K562 (cell line): ENCODE measurements at regions not wholly inside any gene's neighbourhood (a gene's known extent, or its start where the extent isn't known, plus 50 kb on each side); places are given as distances from the start of the nearest gene placed in this dataset.
"Not testable (repeated sequence)": the region's sequence is repeated elsewhere in the genome, so short reads cannot be mapped to it uniquely, and the experiment has no call there.

ENCODE experiments used
- ATAC-seq: fragments of 200-7000 bp; cut with Tn5 transposase; 3 replicates; pipeline ENCODE4 v1.9.1; 2020; ENCODE audit warnings: moderate library complexity
- BruUV-seq: library from RNA; stranded (reverse); fragments of 400-500 nt; replicated peaks from 2 replicates; lab custom pipeline; 2021; lab: Mats Ljungman, UMichigan
- CTCF ChIA-PET: fragments of 300-600 bp; formaldehyde crosslinking; extraction: SDS; loops from one replicate; lab custom pipeline; 2021; ENCODE audit warnings: low intra/inter-chr PET ratio; lab: Yijun Ruan, JAX
- POLR2A ChIA-PET: fragments of 300-600, 350-650 bp; sonication (Branson Sonifier 250); formaldehyde crosslinking; extraction: SDS; loops from one replicate; lab custom pipeline; 2021; ENCODE audit warnings: antibody characterized with exemption, inconsistent platforms; lab: Yijun Ruan, JAX
- DNase-seq, 4 experiments: peaks; one replicate each; pipeline versions ENCODE4 v3.0.0 to v3.0.0-alpha.2; 2011 to 2018; ENCODE audit warnings: low spot score in 3 of 4, mixed read lengths in 3 of 4; ENCODE audit errors: extremely low read depth in 1 of 4
- FAIRE-seq: peaks from 2 replicates; lab custom pipeline; 2011; peaks lifted over from hg19 to GRCh38; lab: Jason Lieb, UNC
- H2AFZ ChIP-seq: 2 replicates; pipeline ENCODE4 v1.6.0; 2011; ENCODE audit warnings: low read depth, low read length, control low read depth, inconsistent platforms
- H3K27ac ChIP-seq: fragments of 200-600 bp; 3 replicates; pipeline ENCODE4 v1.8.0; 2011; ENCODE audit warnings: low read depth, mild to moderate bottlenecking, control low read depth, inconsistent platforms, low read length, moderate library complexity, mixed read lengths; ENCODE audit errors: extremely low read depth
- H3K27me3 ChIP-seq, 2 experiments: fragments of 300-600 bp in 1 of 2; 2 replicates in 1 of 2; 3 replicates in 1 of 2; pipeline versions ENCODE4 v1.6.0 to v1.8.0; 2011; ENCODE audit warnings: inconsistent platforms in 2 of 2, low read length in 2 of 2, mild to moderate bottlenecking in 1 of 2, mixed read lengths in 1 of 2, moderate library complexity in 1 of 2; ENCODE audit not compliant: control insufficient read depth in 2 of 2, insufficient read depth in 2 of 2
- H3K36me3 ChIP-seq: fragments of 300-600 bp; 3 replicates; pipeline ENCODE4 v1.8.0; 2011; ENCODE audit warnings: mild to moderate bottlenecking, low read length, inconsistent platforms; ENCODE audit not compliant: control insufficient read depth, insufficient read depth
- H3K4me1 ChIP-seq, 2 experiments: fragments of 200-600 bp in 1 of 2; replicated peaks in 1 of 2; 2 replicates in 1 of 2; 3 replicates in 1 of 2; pipeline versions ENCODE4 v1.5.1 to v1.8.0; 2011; ENCODE audit warnings: inconsistent platforms in 2 of 2, low read length in 2 of 2, mild to moderate bottlenecking in 1 of 2, mixed read lengths in 1 of 2, moderate library complexity in 1 of 2; ENCODE audit not compliant: control insufficient read depth in 2 of 2, insufficient read depth in 2 of 2
- H3K4me2 ChIP-seq: 2 replicates; pipeline ENCODE4 v1.6.1; 2011; ENCODE audit warnings: low read length, control low read depth, inconsistent platforms, mixed read lengths; ENCODE audit not compliant: insufficient read depth
- H3K4me3 ChIP-seq: fragments of 200-600 bp; sonication (generic), shearing (Covaris generic); 2 replicates; pipeline ENCODE4 v1.5.1; 2016; ENCODE audit warnings: control low read depth, inconsistent platforms
- H3K79me2 ChIP-seq: fragments of 200-600 bp; 3 replicates; pipeline ENCODE4 v1.8.0; 2011; ENCODE audit warnings: low read length, inconsistent platforms; ENCODE audit not compliant: control insufficient read depth, insufficient read depth
- H3K9ac ChIP-seq, 2 experiments: 2 replicates each; pipeline versions ENCODE4 v1.6.0 to v1.6.1; 2011; ENCODE audit warnings: low read depth in 2 of 2, low read length in 2 of 2, control low read depth in 1 of 2, inconsistent platforms in 1 of 2, mild to moderate bottlenecking in 1 of 2, mixed read lengths in 1 of 2; ENCODE audit not compliant: insufficient read depth in 1 of 2
- H3K9me1 ChIP-seq: one replicate; pipeline ENCODE4 v1.6.0; 2011; ENCODE audit warnings: inconsistent platforms, mild to moderate bottlenecking, low read length, moderate library complexity; ENCODE audit not compliant: control insufficient read depth, insufficient read depth
- H3K9me3 ChIP-seq: replicated peaks from 2 replicates; pipeline ENCODE4 v1.5.1; 2011; ENCODE audit warnings: low read depth, low read length, inconsistent platforms; ENCODE audit not compliant: control insufficient read depth, insufficient read depth
- H4K20me1 ChIP-seq: replicated peaks from 2 replicates; pipeline ENCODE4 v1.6.1; 2011; ENCODE audit warnings: low read length, inconsistent platforms, mixed read lengths; ENCODE audit not compliant: control insufficient read depth, insufficient read depth
- ASH1L ChIP-seq: fragments of 450-650 bp; IDR thresholded peaks from 2 replicates; pipeline ENCODE4 v1.6.1; 2018; ENCODE audit warnings: borderline replicate concordance, mild to moderate bottlenecking, low read depth; ENCODE audit not compliant: partially characterized antibody
- BHLHE40 ChIP-seq: IDR thresholded peaks from 2 replicates; pipeline ENCODE4 v1.6.1; 2011; ENCODE audit warnings: low read length, improper control_type of control experiment
- KLF1 ChIP-seq: fragments of 450-650 bp; IDR thresholded peaks from 2 replicates; pipeline ENCODE4 v1.6.1; 2016; ENCODE audit warnings: missing genetic modification characterization, missing compliant biosample characterization
- WGBS: fragments of 100-300 bp; shearing (Covaris generic); methylation state at CpG from one replicate; pipeline ENCODE4 v1.1.6; 2016; ENCODE audit warnings: low coverage, mixed read lengths; ENCODE audit not compliant: insufficient coverage; ENCODE audit errors: missing lambda C conversion rate; 5-methylcytosine and 5-hydroxymethylcytosine counted together
- in situ Hi-C: fragments of 300-500 bp; cut with MboI; formaldehyde crosslinking; loops from 4 replicates; pipeline ENCODE4 v1.15.0; 2018; ENCODE audit warnings: inconsistent platforms, mixed read lengths
- intact Hi-C: fragments of 100-400 bp; cut with micrococcal nuclease; formaldehyde crosslinking; loops from 2 replicates; pipeline ENCODE4 v1.14.2; 2022
- TF ChIP-seq, protein P1 (sequence below): sonication (generic); formaldehyde crosslinking; IDR thresholded peaks from 2 replicates; pipeline ENCODE4 v1.8.0; 2022; ENCODE audit warnings: mild to moderate bottlenecking, missing genetic modification reagents, borderline replicate concordance
- TF ChIP-seq, protein P2 (sequence below): fragments of 250-450 bp; sonication (Bioruptor Pico); IDR thresholded peaks from 2 replicates; pipeline ENCODE4 v1.4.0; 2020

DNA sequence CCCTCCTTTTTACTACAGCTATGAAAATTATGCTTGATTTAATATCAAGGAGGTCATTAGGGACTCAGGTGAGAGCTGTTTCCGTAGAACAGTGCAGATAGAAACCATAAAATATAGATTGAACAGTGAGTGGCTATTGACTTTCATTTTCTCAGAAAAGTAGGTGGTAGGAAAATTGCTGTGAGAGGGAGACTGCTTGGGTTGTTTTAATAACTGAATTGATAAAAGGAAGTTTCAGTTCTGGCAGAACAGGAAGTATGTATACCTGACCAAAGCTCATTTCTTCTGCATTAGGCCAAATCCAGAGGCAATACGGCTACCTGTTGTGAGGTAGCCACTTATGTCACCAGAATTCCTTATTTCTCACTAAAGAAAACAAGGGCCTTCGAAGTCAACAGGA is 761.7 kb upstream of the ARRDC3 start (continued):
- TF ChIP-seq, protein P1, sequence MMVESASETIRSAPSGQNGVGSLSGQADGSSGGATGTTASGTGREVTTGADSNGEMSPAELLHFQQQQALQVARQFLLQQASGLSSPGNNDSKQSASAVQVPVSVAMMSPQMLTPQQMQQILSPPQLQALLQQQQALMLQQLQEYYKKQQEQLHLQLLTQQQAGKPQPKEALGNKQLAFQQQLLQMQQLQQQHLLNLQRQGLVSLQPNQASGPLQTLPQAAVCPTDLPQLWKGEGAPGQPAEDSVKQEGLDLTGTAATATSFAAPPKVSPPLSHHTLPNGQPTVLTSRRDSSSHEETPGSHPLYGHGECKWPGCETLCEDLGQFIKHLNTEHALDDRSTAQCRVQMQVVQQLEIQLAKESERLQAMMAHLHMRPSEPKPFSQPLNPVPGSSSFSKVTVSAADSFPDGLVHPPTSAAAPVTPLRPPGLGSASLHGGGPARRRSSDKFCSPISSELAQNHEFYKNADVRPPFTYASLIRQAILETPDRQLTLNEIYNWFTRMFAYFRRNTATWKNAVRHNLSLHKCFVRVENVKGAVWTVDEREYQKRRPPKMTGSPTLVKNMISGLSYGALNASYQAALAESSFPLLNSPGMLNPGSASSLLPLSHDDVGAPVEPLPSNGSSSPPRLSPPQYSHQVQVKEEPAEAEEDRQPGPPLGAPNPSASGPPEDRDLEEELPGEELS (CRISPR knock-in tag) = no peak
- TF ChIP-seq, protein P2, sequence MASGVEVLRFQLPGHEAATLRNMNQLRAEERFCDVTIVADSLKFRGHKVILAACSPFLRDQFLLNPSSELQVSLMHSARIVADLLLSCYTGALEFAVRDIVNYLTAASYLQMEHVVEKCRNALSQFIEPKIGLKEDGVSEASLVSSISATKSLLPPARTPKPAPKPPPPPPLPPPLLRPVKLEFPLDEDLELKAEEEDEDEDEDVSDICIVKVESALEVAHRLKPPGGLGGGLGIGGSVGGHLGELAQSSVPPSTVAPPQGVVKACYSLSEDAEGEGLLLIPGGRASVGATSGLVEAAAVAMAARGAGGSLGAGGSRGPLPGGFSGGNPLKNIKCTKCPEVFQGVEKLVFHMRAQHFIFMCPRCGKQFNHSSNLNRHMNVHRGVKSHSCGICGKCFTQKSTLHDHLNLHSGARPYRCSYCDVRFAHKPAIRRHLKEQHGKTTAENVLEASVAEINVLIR (CRISPR knock-in tag) = no peak
- TF ChIP-seq KLF1 (tag) = no peak
- no peak for TF ChIP-seq BHLHE40
- TF ChIP-seq ASH1L = no peak

DNA sequence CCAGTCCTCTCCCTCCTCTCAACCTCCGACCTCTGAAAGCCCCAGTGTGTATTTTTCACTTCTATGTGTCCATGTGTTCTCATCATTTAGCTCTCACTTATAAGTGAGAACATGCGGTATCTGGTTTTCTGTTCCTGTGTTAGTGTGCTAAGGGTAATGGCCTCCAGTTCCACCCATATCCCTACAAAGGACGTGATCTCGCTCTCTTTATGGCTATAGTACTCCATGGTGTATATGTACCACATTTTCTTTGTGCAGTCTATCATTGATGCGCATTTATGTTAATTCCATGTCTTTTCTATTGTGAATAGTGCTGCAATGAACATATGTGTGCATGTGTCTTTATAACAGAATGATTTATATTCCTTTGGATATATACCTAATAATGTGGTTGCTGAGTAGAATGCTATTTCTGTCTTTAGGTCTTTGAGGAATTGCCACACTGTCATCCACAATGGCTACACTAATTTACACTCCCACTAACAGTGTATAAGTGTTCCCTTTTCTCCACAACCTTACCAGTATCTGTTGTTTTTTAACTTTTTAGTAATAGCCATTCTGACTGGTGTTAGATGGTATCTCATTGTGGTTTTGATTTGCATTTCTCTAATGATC is 749.3 kb upstream of the ARRDC3 start:
- WGBS = 5% methylated on average over 5 of the region's 5 CpGs
- H3K4me2 ChIP-seq, POLR2A ChIA-PET, H3K9ac ChIP-seq, H3K27ac ChIP-seq, H4K20me1 ChIP-seq, H3K36me3 ChIP-seq, H3K4me3 ChIP-seq, BruUV-seq, H2AFZ ChIP-seq, CTCF ChIA-PET, FAIRE-seq, H3K4me1 ChIP-seq, H3K9me3 ChIP-seq, H3K9me1 ChIP-seq, intact Hi-C loops, H3K79me2 ChIP-seq, DNase-seq, H3K27me3 ChIP-seq, in situ Hi-C loops, ATAC-seq: not testable (repeated sequence)
